Immature natural killer cell (primary cell): ENCODE measurements at regions not wholly inside any gene's neighbourhood (a gene's known extent, or its start where the extent isn't known, plus 50 kb on each side); places are given as distances from the start of the nearest gene placed in this dataset.
"Not testable (repeated sequence)": the region's sequence is repeated elsewhere in the genome, so short reads cannot be mapped to it uniquely, and the experiment has no call there.

Source experiments
- DNase-seq, 3 donors: peaks; one replicate each; pipeline ENCODE4 v3.0.0; 2022; ENCODE audit warnings: mixed read lengths in 1 of 3
- H3K27ac Mint-ChIP-seq, 6 donors: one replicate each; pipeline ENCODE4 v1.8.0; 2020; ENCODE audit warnings: mixed read lengths in 6 of 6, mild to moderate bottlenecking in 5 of 6, inconsistent platforms in 4 of 6, moderate library complexity in 3 of 6
- H3K27me3 Mint-ChIP-seq, 3 donors: one replicate each; pipeline ENCODE4 v1.8.0; 2020 to 2021; ENCODE audit warnings: low read depth in 3 of 3, mild to moderate bottlenecking in 3 of 3, mixed read lengths in 3 of 3, moderate library complexity in 3 of 3, inconsistent platforms in 1 of 3
- H3K36me3 Mint-ChIP-seq, 3 donors: one replicate each; pipeline ENCODE4 v1.8.0; 2020; ENCODE audit warnings: mixed read lengths in 3 of 3, inconsistent platforms in 2 of 3, mild to moderate bottlenecking in 2 of 3
- H3K4me1 Mint-ChIP-seq, 2 donors: one replicate each; pipeline ENCODE4 v1.8.0; 2020; ENCODE audit warnings: inconsistent platforms in 2 of 2, mild to moderate bottlenecking in 2 of 2, mixed read lengths in 2 of 2, moderate library complexity in 1 of 2
- H3K4me3 Mint-ChIP-seq, 5 donors: one replicate each; pipeline ENCODE4 v1.8.0; 2020; ENCODE audit warnings: mild to moderate bottlenecking in 5 of 5, mixed read lengths in 5 of 5, inconsistent platforms in 3 of 5, moderate library complexity in 3 of 5
- H3K9me3 Mint-ChIP-seq, 6 donors: one replicate each; pipeline ENCODE4 v1.8.0; 2020; ENCODE audit warnings: mild to moderate bottlenecking in 6 of 6, mixed read lengths in 6 of 6, inconsistent platforms in 4 of 6, moderate library complexity in 3 of 6

DNA sequence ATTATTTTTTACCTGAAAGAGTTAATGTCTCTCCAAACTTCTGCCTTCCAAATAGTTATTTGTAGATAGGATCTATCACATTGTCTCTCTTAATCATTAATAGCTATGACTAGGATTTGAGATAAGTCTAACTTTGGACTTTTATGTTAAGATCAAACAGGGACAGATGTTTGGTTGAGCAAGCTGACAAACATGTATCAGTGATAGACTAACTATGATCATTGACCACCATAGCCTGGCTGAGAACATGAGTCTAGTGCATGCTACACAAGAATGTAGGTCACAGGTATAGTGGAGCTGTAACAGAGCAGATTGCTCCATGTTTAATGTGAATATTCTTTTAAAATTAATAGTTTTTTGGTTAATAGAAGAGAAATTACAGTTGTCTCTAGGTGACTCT lies 52.0 kb downstream of the SYT15B start:
- H3K4me3 Mint-ChIP-seq, H3K36me3 Mint-ChIP-seq, H3K4me1 Mint-ChIP-seq, H3K9me3 Mint-ChIP-seq, DNase-seq, H3K27me3 Mint-ChIP-seq, H3K27ac Mint-ChIP-seq: not testable (repeated sequence)

DNA sequence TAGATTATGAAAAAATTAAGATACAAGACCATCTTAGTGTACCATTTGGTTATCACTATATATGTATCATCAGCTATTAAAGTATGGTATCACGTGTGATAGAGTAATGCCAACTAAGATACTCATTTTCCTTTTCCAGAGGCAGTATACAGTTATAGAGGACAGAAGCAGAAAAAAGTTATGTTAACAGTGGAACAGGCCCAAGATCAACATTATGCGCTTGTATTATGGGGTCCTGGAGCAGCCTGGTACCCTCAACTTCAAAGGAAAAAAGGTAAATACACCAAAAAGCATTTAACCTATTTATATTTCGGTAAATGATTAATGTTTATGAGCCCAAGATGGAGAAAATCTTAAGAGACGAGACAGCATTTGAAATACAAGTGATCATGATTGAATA lies 52.9 kb downstream of the SYT15B start:
- DNase-seq, H3K27ac Mint-ChIP-seq, H3K27me3 Mint-ChIP-seq, H3K36me3 Mint-ChIP-seq, H3K9me3 Mint-ChIP-seq, H3K4me3 Mint-ChIP-seq, H3K4me1 Mint-ChIP-seq: not testable (repeated sequence)

DNA sequence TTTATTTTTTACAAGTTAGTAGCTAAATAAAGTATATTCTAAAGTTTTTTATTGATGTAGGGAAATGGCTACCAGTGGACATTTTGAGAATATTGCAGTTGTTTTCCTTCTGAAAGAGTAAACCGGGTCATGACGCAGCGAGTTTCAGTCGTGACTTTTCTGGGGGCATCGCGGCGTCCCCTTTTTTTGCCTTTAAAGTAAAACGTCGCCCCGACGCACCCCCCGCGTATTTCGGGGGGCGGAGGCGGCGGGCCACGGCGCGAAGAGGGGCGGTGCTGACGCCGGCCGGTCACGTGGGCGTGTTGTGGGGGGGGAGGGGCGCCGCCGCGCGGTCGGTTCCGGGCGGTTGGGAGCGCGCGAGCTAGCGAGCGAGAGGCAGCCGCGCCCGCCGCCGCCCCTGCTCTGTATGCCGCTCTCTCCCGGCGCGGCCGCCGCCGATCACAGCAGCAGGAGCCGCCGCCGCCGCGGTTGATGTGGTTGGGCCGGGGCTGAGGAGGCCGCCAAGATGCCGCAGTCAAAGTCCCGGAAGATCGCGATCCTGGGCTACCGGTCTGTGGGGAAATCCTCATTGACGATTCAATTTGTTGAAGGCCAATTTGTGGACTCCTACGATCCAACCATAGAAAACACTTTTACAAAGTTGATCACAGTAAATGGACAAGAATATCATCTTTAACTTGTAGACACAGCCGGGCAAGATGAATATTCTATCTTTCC lies 57.5 kb downstream of the SYT15B start:
- H3K4me3 Mint-ChIP-seq: peak overlapping the region; percentile 59 to 79 (median 73)
- not testable (repeated sequence) for H3K4me1 Mint-ChIP-seq, H3K27me3 Mint-ChIP-seq, H3K36me3 Mint-ChIP-seq, H3K9me3 Mint-ChIP-seq
- DNase-seq: peak; percentile 62 to 73 (median 70)
- H3K27ac Mint-ChIP-seq: peak overlapping the region in 3 of 6 donors; percentile 26 to 75 (median 55)

DNA sequence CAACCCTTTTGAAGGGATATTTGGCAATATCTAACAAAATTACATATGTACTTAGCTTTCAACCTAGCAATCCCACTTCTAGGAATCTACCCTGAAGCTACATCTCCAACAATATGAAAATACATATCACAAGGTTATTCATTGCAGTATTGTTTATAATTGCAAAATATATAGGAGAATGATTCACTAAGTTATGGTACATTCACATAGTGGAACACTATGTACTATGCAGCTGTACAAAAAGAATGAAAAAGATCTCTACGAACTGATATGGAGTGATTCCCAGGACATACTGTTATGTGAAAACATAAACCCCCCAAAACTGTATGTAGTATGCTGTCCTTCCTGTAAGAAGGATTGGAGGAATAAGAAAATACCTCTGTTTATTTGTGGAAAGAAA lies 62.1 kb downstream of the SYT15B start:
- not testable (repeated sequence) for H3K27ac Mint-ChIP-seq, DNase-seq, H3K9me3 Mint-ChIP-seq, H3K36me3 Mint-ChIP-seq, H3K4me3 Mint-ChIP-seq, H3K27me3 Mint-ChIP-seq, H3K4me1 Mint-ChIP-seq

DNA sequence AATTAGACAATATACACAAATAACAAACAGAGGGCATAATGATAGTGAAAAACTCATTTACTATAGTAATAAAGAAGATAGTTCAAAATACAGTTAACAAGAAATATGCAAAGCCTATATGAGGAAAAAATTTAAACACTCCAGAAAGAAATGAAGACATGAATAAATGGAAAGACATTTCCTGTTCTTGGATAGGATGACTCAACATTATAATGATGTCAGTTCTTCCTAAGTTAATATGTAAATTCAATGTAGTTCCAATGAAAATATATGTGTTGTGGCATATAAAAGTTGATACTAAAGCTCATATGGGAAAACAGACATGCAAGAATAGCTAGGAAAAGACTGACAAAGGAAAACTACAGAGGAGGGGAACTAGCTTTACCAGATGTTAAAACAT lies 63.5 kb downstream of the SYT15B start:
- not testable (repeated sequence) for H3K36me3 Mint-ChIP-seq, DNase-seq, H3K4me1 Mint-ChIP-seq, H3K27ac Mint-ChIP-seq, H3K4me3 Mint-ChIP-seq, H3K27me3 Mint-ChIP-seq, H3K9me3 Mint-ChIP-seq

DNA sequence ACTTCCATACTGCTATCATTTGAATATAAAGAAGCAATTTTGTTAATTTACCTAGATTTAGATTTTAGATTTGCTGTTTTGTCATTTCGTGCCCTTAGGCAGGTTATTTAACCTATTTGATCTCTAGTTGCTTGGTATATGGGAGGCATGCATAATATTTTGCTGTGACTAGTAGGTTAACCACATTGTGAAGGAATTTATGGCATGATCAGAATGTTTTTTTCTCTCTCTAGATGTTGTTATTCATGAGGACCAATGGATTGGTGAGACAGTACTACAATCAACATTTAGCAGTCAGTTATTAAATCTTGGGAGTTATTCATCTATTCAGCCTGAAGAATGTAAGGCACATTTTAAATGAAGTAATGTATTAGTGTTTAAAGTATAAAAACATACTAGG lies 67.2 kb downstream of the SYT15B start:
- not testable (repeated sequence) for H3K4me1 Mint-ChIP-seq, DNase-seq, H3K4me3 Mint-ChIP-seq, H3K27me3 Mint-ChIP-seq, H3K36me3 Mint-ChIP-seq, H3K27ac Mint-ChIP-seq, H3K9me3 Mint-ChIP-seq

DNA sequence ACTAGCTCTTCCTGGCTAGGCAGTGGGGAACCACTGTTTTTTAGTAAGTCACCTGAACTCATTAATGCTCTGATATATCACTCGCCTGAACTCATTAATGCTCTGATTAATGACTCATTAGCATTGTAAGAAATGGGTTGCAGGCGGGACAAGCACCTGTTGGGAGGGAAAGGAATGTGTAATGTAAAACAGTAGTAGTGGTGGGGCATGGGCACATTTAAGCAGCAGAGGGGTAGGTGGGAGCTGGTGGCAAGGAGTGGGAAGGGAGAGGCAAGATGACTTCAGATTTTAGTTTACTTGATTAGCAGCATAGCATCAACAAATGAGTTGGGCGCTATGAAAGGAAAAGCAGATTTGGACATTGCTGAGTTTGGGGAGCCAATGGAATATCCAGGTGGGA lies 68.2 kb downstream of the SYT15B start:
- H3K9me3 Mint-ChIP-seq, H3K27me3 Mint-ChIP-seq, H3K27ac Mint-ChIP-seq, H3K4me3 Mint-ChIP-seq, H3K4me1 Mint-ChIP-seq, H3K36me3 Mint-ChIP-seq, DNase-seq: not testable (repeated sequence)

DNA sequence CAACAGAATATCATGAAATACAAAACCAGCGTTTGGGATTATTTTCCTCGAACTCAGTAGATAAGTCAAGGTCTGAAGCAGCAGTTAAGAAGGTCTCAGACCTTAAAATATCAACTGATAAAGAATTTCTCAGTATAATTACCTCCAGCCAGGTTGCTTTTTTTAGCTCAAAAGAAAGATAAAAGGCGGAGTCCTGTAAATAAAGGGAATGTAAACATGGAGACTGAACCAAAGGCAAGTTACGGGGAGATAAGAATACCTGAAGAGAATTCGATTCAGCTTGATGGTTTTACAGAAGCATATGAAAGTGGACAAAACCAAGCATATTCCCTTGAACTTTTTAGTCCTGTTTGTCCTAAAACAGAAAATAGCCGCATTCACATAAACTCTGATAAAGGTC lies 73.1 kb downstream of the SYT15B start:
- H3K4me3 Mint-ChIP-seq, H3K4me1 Mint-ChIP-seq: not testable (repeated sequence)

DNA sequence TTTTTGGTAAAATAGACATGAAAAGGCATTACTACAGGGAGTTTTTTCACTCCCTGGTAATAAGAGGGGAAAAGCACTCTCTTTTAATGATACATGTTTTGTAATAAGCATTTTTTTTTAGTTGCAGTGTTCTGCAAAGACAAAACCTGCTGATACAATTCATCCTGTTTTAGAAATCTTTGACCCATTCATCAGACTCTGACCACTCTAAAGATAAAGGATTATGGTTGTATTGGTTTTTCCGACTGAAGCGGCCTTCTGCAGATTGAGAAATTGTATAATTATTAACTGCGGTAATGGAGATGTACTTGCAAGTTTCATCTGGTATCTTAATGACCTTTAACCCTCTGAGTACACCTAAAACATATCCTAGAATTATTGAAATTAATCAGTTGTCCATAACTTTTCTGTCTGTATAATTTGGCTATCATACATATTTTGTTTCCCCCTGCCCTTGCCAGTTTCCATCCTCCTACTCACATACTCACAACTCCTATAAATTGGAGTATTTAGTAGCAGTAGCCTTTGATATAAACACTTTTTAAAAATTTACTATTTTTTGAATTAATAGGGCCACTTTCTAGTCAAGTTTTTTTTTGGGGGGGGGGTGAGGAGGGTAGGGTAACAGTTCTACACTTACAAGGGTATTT lies 79.4 kb downstream of the SYT15B start:
- H3K4me1 Mint-ChIP-seq, H3K27me3 Mint-ChIP-seq, H3K36me3 Mint-ChIP-seq, H3K27ac Mint-ChIP-seq, DNase-seq, H3K9me3 Mint-ChIP-seq, H3K4me3 Mint-ChIP-seq: not testable (repeated sequence)

More for the DNA sequence above, 73.1 kb downstream of the SYT15B start:
- H3K27ac Mint-ChIP-seq, H3K9me3 Mint-ChIP-seq, H3K36me3 Mint-ChIP-seq, DNase-seq, H3K27me3 Mint-ChIP-seq: not testable (repeated sequence)

DNA sequence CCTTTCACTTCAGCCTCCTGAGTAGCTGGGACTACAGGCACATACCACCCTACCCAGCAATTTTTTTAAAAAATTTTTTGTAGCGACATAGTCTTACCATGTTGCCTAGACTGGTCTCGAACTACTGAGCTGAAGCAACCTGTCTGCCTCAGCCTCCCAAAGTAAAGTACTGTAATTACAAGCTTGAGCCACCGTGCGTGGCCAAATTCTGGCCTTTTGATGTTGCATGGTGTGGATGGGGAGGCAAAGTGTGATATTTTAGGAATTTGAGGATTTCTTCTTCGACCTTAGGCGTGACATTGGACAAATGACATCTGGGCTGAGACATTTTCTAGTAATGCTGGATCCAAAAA lies 81.8 kb downstream of the SYT15B start:
- DNase-seq, H3K4me1 Mint-ChIP-seq, H3K27ac Mint-ChIP-seq, H3K27me3 Mint-ChIP-seq, H3K4me3 Mint-ChIP-seq, H3K36me3 Mint-ChIP-seq, H3K9me3 Mint-ChIP-seq: not testable (repeated sequence)

DNA sequence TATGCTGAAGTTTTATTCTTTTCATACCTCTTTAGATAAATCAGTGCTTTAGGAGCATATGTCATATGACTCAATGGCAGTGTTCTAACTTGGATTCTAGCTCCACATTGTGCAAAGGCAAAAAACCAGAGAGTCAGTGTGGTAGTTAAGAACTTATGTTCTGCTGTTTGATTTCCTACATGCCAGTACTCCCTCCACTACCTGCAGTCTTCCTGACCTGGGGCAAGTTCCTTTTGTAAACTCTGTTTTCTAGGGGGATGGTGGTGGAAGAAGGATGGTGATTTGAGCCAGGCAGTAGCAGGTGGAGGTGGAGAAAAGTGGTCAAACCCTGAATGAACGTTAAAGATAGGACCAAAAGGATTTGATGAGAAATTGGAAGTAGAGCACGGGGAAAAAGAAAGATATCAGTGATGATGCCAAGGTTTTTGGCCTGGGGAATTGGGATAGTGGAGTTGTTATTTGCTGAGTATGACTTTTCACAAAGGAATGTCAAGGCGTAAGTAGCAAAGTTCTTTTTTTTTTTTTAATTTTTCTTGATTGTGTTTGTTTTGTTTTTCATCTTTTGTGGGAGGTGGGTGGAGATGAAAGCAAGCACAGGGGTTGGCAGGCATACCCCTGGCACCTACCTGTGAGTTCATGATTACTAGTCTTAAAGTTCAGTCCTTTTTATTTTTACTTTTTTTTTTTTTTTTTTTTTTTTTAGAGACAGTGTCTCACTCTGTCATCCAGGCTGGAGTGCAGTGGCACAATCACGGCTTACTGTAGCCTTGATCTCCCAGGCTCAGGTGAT lies 82.3 kb downstream of the SYT15B start:
- DNase-seq, H3K9me3 Mint-ChIP-seq, H3K36me3 Mint-ChIP-seq, H3K27ac Mint-ChIP-seq, H3K4me1 Mint-ChIP-seq, H3K4me3 Mint-ChIP-seq, H3K27me3 Mint-ChIP-seq: not testable (repeated sequence)

DNA sequence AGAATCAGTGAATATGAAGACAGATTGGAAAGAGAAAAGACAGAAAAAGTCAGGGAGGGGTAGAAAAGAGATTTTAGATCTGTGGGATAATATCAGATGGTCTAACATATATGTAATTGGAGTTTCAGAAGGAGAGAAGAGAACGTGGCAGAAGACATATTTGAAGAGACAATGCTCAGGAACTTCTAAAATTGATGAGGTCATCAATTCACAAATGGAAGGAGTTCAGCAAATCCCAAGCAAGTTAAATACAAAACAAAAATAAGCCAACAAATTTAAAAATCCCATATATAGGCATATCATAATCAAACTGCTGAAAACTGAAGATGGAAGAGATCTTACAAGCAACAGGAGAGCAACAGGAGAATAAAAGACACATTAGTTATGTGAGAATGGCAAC lies 87.3 kb downstream of the SYT15B start:
- not testable (repeated sequence) for H3K4me1 Mint-ChIP-seq, H3K27ac Mint-ChIP-seq, H3K27me3 Mint-ChIP-seq, H3K9me3 Mint-ChIP-seq, H3K4me3 Mint-ChIP-seq, DNase-seq, H3K36me3 Mint-ChIP-seq

DNA sequence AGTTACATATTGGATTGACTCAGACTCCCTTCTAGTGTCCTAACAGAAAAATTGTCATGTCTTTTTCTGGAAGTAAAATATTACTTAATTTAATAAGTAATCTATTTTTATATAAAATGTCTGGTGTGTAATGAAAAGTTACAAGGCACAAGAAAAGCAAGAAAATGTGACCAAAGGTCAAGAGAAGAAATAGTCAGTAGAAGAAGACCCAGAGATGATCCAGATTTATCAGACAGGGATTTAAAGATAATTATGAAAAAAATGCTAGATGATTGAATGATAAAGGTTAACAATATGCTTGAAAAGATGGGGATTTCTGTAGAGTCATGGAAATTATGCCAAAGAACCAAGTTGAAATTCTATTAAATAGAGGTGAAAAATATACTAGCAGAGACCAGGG lies 87.8 kb downstream of the SYT15B start:
- H3K27me3 Mint-ChIP-seq, H3K4me1 Mint-ChIP-seq, H3K9me3 Mint-ChIP-seq, H3K4me3 Mint-ChIP-seq, H3K27ac Mint-ChIP-seq, H3K36me3 Mint-ChIP-seq, DNase-seq: not testable (repeated sequence)

DNA sequence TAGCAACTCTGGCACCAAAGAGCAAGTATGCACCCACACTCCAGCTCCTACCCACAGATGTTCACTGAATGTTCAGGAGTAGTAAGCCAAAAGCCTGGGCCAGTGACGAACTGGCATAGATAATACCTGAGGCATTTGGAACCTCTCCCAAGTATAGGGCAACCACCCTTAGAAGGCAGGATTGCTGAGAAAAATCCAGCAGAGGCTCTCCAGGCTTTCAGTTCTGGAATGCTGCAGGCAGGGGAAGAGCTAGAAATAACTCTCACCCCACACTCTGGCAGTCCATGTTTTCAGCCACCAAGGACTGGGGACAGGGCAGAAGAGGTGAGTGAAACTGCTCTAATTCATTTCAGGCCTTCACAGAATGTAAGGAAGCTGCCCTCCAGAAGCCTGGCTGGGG lies 90.3 kb downstream of the SYT15B start:
- not testable (repeated sequence) for H3K4me1 Mint-ChIP-seq, H3K9me3 Mint-ChIP-seq, H3K27ac Mint-ChIP-seq, H3K27me3 Mint-ChIP-seq, H3K4me3 Mint-ChIP-seq, DNase-seq, H3K36me3 Mint-ChIP-seq

DNA sequence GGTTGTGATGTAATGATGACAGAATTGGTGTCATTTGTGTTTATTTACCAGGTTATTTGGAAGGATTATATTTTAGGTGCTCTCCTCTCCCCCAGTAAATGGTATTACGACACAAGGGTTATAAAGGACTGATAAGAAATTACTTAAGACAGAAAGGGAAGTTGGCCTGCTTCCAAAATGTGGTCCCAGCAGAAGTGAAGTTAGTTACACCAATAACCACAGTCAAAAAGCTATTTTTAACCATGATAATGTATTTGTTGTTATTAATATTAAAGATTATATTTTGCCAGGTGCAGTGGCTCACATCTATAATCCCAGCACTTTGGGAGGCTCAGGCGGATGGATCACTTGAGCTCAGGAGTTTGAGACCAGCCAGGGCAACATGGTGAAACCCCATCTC lies 92.5 kb downstream of the SYT15B start:
- not testable (repeated sequence) for H3K9me3 Mint-ChIP-seq, H3K27me3 Mint-ChIP-seq, DNase-seq, H3K36me3 Mint-ChIP-seq, H3K27ac Mint-ChIP-seq, H3K4me1 Mint-ChIP-seq, H3K4me3 Mint-ChIP-seq
